Fibroblast of skin of right biceps (primary cell): ENCODE measurements at regions not wholly inside any gene's neighbourhood (a gene's known extent, or its start where the extent isn't known, plus 50 kb on each side); places are given as distances from the start of the nearest gene placed in this dataset.
"Not testable (repeated sequence)": the region's sequence is repeated elsewhere in the genome, so short reads cannot be mapped to it uniquely, and the experiment has no call there.

Source experiments
- DNase-seq: peaks from one replicate; pipeline ENCODE4 v3.0.0-alpha.2; 2013

DNA sequence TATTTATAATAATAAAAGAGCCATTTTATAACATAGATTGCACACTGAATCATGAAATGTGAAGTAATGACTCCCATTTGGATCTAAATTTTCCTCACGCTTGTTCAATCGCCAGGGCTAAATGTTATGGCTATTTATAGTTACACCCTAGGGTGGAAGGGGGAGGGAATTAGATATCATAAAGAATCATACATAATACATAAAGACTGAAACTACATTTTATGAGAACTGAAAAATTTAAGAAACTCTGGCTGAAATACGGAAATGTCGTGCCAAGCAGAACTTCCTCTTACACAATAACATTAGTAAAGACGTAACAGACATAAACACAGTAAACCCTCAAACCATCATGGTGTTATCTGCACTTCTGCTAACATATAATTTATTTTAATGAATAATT, 327.5 kb upstream of the PHF14 start:
- DNase-seq: no peak

DNA sequence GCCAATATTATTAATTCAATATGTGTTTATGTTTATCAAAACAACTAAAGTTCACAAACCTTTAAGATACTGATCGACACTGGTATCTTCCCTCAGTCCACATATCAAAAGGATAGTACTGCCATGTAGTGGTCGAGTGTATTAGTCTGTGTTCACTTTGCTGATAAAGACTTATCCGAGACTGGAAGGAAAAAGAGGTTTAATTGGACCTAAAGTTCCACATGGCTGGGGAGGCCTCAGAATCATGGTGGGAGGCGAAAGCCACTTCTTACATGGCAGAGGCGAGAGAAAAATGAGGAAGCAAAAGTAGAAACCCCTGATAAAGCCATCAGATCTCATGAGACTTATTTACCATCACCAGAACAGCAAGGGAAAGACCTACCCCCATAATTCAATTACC, 325.4 kb upstream of the PHF14 start:
- no peak for DNase-seq

DNA sequence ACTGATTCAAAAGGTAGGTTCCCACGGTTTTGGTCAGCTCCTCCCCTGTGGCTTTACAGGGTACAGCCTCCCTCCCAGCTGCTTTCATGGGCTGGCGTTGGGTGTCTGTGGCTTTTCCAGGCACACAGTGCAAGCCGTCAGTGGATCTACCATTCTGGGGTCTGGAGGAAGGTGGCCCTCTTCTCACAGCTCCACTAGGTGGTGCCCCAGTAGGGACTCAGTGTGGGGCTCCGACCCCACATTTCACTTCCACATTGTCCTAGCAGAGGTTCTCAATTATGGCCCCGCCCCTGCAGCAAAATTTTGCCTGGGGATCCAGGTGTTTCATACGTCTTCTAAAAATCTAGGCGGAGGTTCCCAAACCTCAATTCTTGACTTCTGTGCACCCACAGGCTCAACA, 324.6 kb upstream of the PHF14 start:
- DNase-seq: not testable (repeated sequence)

DNA sequence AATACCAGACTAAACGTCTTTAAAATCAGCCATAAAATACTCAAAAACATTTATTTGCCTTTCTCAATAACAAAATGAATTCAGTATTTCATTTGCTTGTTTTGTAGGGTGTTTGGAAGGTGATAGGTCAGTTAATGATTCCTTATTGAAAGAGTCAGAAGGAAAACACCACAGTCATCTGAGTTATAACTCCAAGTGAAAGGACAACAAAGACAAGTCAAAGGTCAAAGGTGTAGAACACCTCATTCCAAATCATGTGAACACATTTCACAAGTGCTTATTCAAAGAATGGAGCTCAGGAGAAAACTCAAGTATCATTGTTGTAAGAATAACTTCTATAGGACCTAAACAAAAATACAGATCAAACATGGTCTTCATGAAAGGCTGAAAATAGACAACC, 318.6 kb upstream of the PHF14 start:
- no peak for DNase-seq

DNA sequence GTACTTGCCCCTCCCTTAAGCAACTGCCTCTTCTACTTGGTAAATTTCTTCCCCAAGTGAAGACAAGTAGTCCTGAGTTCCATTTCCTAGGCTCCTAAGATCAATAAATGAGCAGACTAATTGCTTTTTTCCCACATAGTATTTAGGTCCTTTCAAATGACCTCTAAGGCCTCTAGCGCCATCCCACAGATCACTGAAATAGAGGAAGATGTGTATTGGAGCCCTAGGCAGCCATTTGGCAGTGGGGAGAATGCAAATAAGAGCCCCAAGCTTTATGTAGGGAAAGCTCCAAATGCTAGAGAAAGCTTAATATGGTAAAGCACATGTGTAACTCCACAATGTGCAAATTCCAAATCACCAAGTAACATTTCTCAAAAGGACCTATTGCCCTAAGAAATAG, 316.5 kb upstream of the PHF14 start:
- DNase-seq: no peak

DNA sequence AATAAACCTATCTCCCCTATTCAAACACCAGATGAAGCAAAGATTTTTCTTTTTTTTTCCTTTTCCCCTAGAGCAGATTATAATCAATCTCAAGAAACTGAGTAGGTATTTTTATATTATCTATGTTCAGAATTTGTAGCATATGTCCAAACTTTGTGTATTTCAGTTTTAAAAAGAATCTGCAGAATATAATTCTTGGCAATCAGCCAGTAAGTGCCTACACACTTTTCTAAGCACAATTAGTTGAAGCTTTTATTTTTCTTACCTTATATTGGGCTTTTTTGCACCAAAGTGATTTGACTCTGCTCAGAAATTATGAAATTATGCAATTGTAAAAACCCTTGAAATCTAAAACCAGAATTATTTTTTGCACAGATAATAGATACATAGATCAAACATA, 315.8 kb upstream of the PHF14 start:
- no peak for DNase-seq

DNA sequence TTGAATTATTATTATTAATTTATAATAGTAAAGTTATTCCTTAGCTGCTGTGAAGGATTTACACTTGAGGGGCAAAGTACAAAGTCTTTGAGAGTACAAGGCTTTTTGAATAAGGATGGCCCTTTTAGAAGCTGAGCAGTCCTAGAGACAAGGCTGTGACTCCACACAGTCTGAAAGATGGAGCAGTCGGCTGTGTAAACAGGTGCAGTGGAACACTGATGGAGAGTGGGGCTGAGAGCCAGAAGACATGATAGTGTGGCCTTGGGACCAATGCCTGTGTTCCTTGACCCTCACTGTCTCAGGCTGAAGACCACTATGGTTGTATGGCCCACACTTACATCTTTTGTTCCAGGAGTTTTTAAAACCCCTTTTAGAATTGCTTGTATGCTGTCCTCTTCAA, 311.2 kb upstream of the PHF14 start:
- no peak for DNase-seq

DNA sequence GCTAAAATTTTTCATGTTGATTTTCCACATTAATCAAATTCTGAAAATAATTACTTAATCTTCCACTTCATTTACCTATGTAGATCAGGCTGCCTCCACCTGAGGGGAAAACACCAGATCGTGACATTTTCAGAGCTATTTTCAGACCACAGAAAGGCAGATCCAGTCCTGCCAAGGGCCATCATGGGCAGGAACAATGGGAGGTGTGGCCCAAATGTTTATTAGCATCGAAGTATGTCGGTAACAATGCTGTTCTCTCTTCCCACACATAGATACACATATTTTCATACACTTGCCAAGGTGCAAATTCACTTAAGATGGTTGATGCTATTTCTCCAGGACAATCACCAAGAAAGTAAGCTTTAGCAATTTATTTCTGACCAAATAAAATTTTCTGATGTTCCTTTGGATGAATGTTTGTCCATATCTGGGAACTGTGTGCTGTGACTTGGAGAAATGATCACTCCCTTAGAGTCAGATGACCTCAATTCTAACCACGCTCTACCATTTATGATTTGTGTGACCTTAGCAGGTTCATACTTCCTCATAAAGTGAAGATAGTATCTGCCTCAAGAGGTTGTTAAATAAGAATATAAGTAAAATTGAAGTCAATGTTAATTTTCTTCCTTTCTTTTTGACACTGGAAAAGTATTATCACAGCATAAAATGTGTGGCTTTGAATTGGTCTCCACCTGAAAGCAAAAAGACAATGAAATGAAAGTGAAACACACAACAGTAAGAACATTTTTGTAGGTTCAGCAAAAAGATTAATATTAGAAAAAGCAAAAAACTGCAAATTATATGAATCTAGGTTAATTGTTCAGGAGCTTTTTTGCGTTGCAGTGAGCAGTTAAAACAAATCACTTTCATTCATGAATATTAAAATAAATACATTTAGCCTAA, 310.4 kb upstream of the PHF14 start:
- DNase-seq: no peak

DNA sequence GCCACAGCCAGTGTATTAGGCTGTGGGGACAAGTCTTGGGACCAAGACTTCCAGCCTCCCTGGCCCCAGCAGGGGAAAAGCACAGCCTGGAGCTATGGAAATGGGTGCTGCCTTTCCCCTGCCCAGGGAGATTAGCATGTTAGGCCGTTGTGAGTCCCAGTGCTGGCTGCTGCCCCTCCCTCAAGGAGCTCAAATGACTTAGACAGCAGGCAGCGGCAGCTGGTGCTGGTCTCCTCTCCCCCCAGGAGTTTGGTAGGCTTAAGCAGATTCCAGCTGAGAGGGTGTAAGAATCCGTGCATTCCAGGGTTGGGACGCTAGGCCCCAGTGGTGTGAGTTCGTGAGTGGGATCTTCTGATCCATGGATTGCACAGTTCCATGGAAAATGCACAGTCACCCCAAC, 301.5 kb upstream of the PHF14 start:
- no peak for DNase-seq

DNA sequence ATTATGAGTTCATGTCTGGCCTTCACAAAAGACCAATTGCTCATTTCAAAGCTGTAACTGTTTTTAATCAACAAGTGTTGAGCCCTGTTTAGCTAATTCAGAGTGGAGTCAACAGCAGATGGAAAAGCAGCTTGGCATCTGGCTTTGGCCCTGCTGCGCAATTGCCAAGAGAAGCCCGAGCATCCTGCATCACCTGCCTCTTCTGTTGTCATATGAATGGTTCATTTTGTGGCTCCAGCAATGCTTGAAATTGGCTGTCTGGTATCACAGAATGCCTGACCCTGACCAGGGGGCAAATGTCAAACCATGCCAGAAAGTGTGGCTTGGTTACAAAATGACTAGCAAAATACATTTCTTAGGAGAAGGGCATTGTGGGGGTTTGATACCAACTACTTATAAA, 296.5 kb upstream of the PHF14 start:
- DNase-seq: no peak

DNA sequence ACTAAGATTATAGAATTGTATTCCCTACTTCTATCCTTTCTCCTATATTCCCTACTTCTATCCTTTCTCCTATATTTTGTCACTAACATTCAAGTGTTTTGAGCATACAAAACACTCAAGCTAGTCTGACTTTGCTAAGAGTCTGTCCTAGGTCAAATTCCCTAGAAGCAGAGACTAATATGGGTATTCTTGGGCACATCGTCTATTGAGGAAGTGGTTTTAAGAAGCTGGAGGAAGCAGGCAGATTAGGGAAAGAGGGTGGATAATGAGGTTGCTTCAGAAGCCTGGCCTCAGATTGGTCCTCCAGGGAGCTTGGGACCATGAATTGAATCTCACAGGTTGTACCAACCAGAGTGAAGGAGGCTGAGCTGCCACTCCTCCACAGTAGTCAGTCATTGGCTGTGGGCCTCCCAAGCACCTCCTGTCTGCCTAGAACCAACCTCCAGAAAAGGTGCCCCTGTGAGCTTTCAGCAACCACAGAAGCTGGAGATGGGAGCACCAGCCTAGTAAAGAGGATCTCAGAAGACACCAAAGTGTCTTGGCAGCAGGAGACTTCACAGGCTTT, 295.9 kb upstream of the PHF14 start:
- no peak for DNase-seq

DNA sequence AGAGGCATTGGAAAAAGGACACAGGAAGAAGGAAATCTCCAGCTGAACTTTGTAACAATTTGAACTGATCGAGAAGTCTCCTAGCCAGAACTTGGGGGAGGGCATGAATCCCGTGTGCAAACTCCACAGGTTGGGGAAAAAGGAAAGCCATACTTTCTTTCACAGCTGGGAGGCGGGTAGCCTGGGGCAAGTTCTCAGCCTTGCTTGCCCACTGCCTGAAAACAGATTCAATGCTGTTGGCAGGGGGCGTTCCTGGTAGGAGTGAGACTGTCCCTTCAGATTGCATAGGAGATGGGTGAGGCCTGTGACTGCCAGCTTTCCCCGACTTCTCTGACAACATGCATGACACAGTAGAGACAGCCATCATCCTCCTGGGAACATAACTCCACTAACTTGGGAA, 289.1 kb upstream of the PHF14 start:
- no peak for DNase-seq

DNA sequence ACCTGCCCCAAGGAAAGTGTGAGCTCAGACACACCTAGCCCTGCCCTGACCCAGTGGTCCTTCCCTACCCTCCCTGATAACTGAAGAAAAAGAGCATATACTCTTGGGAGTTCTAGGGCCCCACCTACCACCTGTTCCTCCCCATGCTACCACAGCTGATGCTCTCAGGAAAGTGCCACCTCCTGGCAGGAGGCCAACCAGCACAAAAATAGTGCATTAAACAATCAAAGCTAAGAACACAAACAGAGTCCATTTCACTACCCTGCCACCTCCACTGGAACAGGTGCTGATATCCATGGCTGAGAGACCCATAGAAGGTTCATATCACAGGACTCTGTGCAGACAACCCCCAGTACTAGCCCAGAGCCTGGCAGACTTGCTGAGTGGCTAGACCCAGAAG, 288.6 kb upstream of the PHF14 start:
- DNase-seq: no peak

DNA sequence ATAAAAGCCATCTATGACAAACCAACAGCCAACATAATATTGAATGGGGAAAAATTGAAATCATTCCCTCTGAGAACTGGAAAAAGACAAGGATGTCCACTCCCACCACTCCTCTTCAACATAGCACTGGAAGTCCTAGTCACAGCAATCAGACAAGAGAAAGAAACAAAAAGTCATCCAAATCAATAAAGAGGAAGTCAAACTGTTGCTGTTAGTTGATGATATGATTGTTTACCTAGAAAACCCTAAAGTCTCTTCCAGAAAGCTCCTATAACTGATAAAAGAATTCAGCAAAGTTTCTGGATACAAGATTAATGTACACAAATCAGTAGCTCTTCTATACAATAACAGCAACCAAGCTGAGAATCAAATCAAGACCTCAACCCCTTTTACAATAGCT, 285.1 kb upstream of the PHF14 start:
- DNase-seq: no peak

DNA sequence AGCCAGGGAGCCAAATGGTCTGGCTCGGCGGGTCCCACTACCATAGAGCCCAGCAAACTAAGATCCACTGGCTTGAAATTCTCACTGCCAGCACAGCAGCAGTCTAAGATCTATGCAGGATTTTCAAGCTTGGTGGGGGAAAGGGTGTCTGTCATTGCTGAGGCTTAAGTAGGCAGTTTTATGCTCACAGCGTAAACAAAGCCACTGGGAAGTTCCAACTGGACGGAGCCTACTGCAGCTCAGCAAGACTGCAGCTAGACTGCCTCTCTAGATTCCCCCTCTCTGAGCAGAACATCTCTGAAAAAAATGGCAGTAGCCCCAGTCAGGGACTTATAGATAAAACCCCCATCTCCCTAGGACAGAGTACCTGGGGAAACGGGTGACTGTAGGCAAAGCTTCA, 277.6 kb upstream of the PHF14 start:
- DNase-seq: no peak

DNA sequence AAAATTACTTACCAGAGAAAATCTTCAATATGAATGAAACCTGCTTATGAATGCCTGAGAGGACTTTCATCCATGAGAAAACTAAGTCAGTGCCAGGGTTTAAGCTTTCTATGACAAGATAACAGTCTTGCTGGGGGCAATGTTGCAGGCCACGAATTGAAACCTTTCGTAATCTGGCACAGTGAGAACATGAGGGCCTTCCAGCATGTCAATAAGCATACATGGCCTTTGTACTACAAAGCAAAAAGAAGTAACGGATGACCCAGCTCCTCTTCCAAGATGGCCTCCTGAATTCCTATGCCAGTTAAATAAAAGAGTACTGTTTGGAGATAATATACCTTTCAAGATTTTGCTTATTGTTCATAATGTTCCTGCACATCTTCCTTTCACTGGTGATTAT, 270.6 kb upstream of the PHF14 start:
- no peak for DNase-seq

DNA sequence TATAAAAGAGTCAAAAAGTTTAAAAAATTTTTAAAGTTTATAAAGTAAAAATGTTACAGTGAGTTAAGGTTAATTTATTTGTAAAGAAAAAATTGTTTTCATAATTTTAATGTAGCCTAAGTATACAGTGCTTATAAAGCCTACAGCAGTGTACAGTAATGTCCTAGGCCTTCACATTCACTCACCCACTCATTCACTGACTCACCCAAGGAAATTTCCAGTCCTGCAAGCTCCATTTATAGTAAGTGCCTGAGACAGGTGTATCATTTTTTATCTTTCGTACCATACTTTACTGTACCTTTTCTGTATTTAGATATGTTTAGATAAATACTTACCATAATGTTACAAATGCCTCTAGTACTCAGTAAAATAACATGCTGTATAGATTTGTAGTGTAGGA, 269.7 kb upstream of the PHF14 start:
- no peak for DNase-seq

DNA sequence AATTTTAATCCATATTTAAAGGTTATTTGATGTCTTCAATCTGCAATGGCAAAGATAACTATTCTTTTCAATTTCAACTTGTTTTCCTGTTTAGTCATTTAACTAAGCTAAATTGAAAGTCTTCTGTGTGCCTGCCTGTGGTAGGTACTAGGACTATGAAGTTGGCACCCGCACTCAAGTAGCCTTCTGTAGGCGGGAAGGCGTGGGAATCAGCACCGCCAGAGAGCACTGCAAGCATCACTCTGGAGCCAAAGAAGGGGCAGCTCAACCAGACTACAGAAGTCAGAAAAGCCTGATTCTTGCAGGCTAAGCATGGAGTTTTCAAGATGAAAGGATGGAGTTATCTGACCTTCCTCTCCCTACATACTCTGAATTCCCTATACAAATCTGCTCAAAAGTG, 269.0 kb upstream of the PHF14 start:
- no peak for DNase-seq

DNA sequence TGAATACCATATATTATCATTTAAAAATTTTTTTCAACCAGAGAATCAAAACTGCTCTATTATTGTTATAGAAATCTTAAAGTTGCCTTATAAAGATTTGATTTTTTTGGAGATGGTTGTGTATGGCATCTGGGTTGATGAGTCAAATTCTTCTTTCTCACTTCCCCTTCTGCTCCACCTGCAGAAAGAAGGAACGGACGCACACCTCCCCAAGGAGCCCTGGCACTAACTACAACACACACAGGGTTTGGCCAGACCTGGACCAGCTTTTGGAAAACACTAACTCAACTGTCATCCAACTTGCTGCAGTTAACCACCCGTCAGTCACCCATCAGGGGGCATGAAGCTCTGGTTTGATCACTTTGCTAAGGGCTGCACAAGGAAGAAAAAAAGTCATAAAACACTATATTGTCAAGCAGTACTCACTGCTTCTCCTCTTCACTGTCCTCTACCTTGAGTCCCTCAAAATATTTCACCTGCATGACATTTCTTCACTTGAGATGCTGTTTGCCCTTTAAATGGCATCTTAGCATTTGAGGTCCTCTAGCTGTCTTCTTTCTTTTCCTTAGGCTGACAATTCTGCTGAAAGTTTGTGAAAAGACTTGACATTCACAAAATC, 266.7 kb upstream of the PHF14 start:
- no peak for DNase-seq

DNA sequence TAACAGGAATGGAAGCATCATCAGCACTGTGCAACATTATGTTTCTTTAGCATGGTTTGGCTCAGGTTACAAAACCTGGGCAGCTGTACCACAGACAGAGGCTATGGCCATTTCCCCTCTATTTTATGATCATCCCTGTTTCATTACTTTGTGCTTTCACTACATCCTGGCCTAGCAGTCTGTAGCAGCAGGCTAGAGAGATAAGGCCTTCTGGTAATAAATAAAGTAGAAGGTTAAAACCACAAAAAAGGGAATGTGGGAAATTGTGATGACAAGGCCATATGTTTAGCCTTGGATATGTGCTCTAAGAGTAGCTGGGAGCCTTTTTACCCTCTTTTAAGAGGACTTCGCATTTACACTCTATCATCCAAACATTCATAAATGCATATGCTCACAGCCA, 266.2 kb upstream of the PHF14 start:
- DNase-seq: no peak

DNA sequence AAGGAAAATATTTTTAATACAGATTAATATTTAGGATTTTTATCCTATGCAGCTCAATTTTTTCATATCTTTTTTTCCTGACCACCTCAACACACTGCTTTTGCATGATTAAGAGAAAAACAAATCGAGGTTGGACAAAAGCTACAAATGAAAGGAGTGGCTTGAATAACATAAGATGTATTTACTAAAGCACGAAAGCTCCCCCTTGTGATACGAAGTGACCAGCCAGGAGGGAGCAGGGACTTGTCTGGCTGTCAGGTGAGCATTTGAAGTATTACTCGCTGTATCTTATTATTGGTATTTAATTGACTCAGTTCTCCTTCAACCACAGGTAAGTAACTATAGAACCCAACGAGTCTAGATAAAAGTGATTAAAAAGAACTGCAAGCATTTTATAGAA, 265.2 kb upstream of the PHF14 start:
- DNase-seq: no peak

DNA sequence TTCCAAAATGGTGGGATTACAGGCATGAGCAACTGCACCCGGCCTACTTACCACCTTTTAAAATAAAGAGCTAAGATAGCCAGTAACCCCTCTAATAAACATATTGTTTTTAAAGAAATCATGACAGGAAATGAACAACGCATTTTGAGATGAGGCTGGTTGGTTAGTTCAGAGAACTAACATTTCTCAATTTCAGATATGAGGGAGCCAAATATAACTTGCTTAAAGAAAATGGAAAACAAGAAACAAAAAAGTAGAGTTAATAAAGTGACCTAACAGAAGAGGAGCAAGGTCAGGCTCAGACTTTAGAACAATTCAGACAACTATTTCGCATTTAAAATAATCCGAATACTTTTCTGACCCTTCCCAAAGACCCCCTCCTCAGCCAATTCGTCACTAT, 254.9 kb upstream of the PHF14 start:
- no peak for DNase-seq

DNA sequence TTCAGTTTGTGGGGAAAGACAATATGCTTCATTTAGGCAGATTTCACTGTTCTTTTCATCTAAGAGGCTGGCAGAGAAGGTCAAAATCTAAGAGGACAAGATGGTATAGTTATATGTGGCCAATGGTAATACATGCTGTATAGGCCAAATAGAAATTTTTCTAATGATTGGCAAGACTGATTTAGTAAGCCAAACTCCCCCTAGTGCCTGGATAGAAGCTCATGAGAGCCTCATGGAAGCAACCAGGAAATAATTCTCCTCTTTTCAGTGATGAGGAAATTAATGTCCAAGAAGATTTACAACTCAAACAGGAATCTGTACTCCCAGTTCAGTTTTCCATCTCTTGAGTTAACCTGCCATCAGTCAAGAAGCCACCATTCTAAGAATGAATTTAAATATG, 253.6 kb upstream of the PHF14 start:
- DNase-seq: no peak

DNA sequence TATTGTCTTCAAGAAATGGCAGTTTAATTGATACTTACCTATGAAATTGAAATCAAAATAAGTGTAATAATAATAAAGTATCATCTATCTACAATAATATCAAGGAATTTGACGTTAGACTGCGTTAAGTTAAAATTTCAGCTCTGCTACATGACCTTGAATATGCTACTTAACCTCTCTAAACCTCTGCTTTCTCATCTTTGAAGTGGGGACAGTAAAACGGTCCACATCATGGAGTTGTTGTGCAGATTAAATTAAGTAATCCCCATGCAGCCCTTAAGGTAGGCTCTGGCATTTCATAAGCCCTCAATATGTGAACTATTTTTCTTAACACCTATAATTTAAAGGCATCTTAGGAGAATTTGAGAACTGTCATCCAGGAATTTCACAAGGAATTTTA, 252.4 kb upstream of the PHF14 start:
- DNase-seq: no peak

DNA sequence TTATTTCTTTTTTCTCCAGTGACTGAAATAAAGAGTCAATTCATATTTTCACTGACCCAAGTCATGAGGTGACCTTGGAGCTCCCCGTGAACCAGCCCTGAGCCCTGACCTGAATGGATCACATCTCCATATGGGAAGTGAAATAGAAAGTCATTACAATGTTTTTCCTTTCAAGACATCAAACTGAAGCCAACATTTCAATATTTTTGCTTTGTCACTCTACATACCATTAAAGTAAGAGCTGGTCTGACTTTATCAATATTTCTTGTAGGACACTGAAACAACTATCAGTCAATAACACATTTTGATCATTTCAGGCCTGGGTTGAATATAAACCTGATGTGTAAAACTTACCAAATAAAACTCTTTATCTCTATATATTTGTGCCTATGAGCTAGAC, 249.8 kb upstream of the PHF14 start:
- DNase-seq: no peak
